ENCODE measurements at regions not wholly inside any gene's neighbourhood (a gene's known extent, or its start where the extent isn't known, plus 50 kb on each side); places are given as distances from the start of the nearest gene placed in this dataset.

GRCh38 chr7:46163246-46163645 is 242.2 kb upstream of the IGFBP3 start:
- Mint-ChIP-seq H3K4me3 (no peak overlapping the region), H3K27me3 (ENCODE audit: low read depth) (no peaks in the 10 kb centered on the region), H3K27ac (no peak overlapping the region), H3K9me3 (no peaks in the 10 kb centered on the region), H3K4me1 (peaks cover 6% of the 10 kb centered on the region), H3K36me3 (no peaks in the 10 kb centered on the region)
- no peak for ATAC-seq
- DNase-seq (ENCODE audit: low spot score), result no peak
- ChIA-PET POLR2A (no interaction called here), CTCF (no interaction called here)
- no peak for TF ChIP-seq EMX1 (CRISPR knock-in tag; IDR thresholded peaks at IDR 0.05)
- TF ChIP-seq ZSCAN18 (CRISPR knock-in tag; IDR thresholded peaks at IDR 0.05), result no peak
- no peak for TF ChIP-seq MYBL2 (CRISPR knock-in tag; IDR thresholded peaks at IDR 0.05)
- TF ChIP-seq ERG (CRISPR knock-in tag; IDR thresholded peaks at IDR 0.05), result no peak
- no peak for TF ChIP-seq ATF3 (CRISPR knock-in tag; conservative IDR thresholded peaks at IDR 0.05)
- no peak for TF ChIP-seq CBFB (CRISPR knock-in tag; IDR thresholded peaks at IDR 0.05; ENCODE audit: low read depth)
- TF ChIP-seq ZNF532 (CRISPR knock-in tag; IDR thresholded peaks at IDR 0.05; ENCODE audit: borderline replicate concordance), result no peak
- no peak for TF ChIP-seq ATF6 (CRISPR knock-in tag; IDR thresholded peaks at IDR 0.05)
- no peak for TF ChIP-seq ZNF671 (CRISPR knock-in tag; IDR thresholded peaks at IDR 0.05)
- TF ChIP-seq PRRX2 (CRISPR knock-in tag; IDR thresholded peaks at IDR 0.05), result no peak
- TF ChIP-seq JUN (CRISPR knock-in tag; IDR thresholded peaks at IDR 0.05), result no peak
- TF ChIP-seq NR1H2 (CRISPR knock-in tag; IDR thresholded peaks at IDR 0.05), result no peak
- no peak for TF ChIP-seq OVOL2 (CRISPR knock-in tag; IDR thresholded peaks at IDR 0.05; ENCODE audit: borderline replicate concordance)
- TF ChIP-seq ZNF121 (CRISPR knock-in tag; IDR thresholded peaks at IDR 0.05), result no peak
- TF ChIP-seq ZNF512 (CRISPR knock-in tag; IDR thresholded peaks at IDR 0.05; ENCODE audit: borderline replicate concordance), result no peak

- no peak for ATAC-seq
- H3K27ac Mint-ChIP-seq, result no peak overlapping the region
Measured at GRCh38 chr7:46162609-46163008, 241.5 kb upstream of the IGFBP3 start.

More at GRCh38 chr7:46162609-46163008, 241.5 kb upstream of the IGFBP3 start:
- no peak for DNase-seq (ENCODE audit: low spot score)
- ChIA-PET CTCF (interaction anchor here (1.1 to 1.2 kb wide), 2 partner anchors 240 to 244 kb away, joined by 3 to 4 read pairs; no protein-coding TSS in a partner anchor), POLR2A (no interaction called here)
- Mint-ChIP-seq H3K27me3 (ENCODE audit: low read depth) (no peaks in the 10 kb centered on the region), H3K9me3 (no peaks in the 10 kb centered on the region), H3K4me1 (peaks cover 9% of the 10 kb centered on the region), H3K4me3 (no peak overlapping the region), H3K36me3 (no peaks in the 10 kb centered on the region)
- TF ChIP-seq CREB1 (CRISPR knock-in tag; IDR thresholded peaks at IDR 0.05) (no peak), ZNF423 (CRISPR knock-in tag; IDR thresholded peaks at IDR 0.05) (no peak), ZNF512 (CRISPR knock-in tag; IDR thresholded peaks at IDR 0.05; ENCODE audit: borderline replicate concordance) (no peak), ARID4B (CRISPR knock-in tag; IDR thresholded peaks at IDR 0.05; ENCODE audit: borderline replicate concordance) (no peak), ZNF121 (CRISPR knock-in tag; IDR thresholded peaks at IDR 0.05) (no peak)
